H9 (cell line): ENCODE measurements at regions not wholly inside any gene's neighbourhood (a gene's known extent, or its start where the extent isn't known, plus 50 kb on each side); places are given as distances from the start of the nearest gene placed in this dataset.

Experiments
- DNase-seq: peaks from one replicate; pipeline ENCODE4 v3.0.0-alpha.2; 2017
- H2AFZ ChIP-seq: one replicate; pipeline ENCODE4 v1.6.1; 2013; ENCODE audit warnings: mild to moderate bottlenecking, low read length, control low read depth, moderate library complexity
- H2AK5ac ChIP-seq: 2 replicates; pipeline ENCODE4 v1.6.1; 2013; ENCODE audit warnings: low read length, control low read depth, mixed read lengths; ENCODE audit not compliant: insufficient read length
- H2BK120ac ChIP-seq: one replicate; pipeline ENCODE4 v1.6.1; 2013; ENCODE audit warnings: low read depth, mild to moderate bottlenecking, low read length, control low read depth, inconsistent platforms; ENCODE audit not compliant: poor library complexity, severe bottlenecking
- H2BK12ac ChIP-seq: 2 replicates; pipeline ENCODE4 v1.6.1; 2013; ENCODE audit warnings: low read length, control low read depth, mixed read lengths, low read depth; ENCODE audit not compliant: insufficient read length
- H2BK15ac ChIP-seq: 2 replicates; pipeline ENCODE4 v1.6.1; 2013; ENCODE audit warnings: low read depth, low read length, control low read depth
- H2BK20ac ChIP-seq: one replicate; pipeline ENCODE4 v1.6.1; 2013; ENCODE audit warnings: low read depth, mild to moderate bottlenecking, low read length, control low read depth, inconsistent platforms; ENCODE audit not compliant: poor library complexity, severe bottlenecking
- H2BK5ac ChIP-seq: 2 replicates; pipeline ENCODE4 v1.6.1; 2013; ENCODE audit warnings: low read length, control low read depth, mixed read lengths; ENCODE audit not compliant: insufficient read length
- H3K14ac ChIP-seq: 2 replicates; pipeline ENCODE4 v1.6.1; 2013; ENCODE audit warnings: low read length, control low read depth; ENCODE audit not compliant: insufficient read depth
- H3K18ac ChIP-seq: 2 replicates; pipeline ENCODE4 v1.6.1; 2013; ENCODE audit warnings: low read depth, mild to moderate bottlenecking, mixed read lengths, low read length, control low read depth; ENCODE audit not compliant: insufficient read length
- H3K23ac ChIP-seq: 2 replicates; pipeline ENCODE4 v1.6.1; 2013; ENCODE audit warnings: low read length, control low read depth, mixed read lengths, low read depth; ENCODE audit not compliant: insufficient read length
- H3K23me2 ChIP-seq: 2 replicates; pipeline ENCODE4 v1.6.1; 2013; ENCODE audit warnings: low read depth, mild to moderate bottlenecking, mixed read lengths, low read length, control low read depth; ENCODE audit not compliant: insufficient read length, poor library complexity, severe bottlenecking
- H3K27ac ChIP-seq: 2 replicates; pipeline ENCODE4 v1.5.1; 2013; ENCODE audit warnings: low read length, control low read depth, mixed read lengths, low read depth; ENCODE audit not compliant: insufficient read length
- H3K27me3 ChIP-seq: 2 replicates; pipeline ENCODE4 v1.6.1; 2013; ENCODE audit warnings: low read length, control low read depth, inconsistent platforms; ENCODE audit not compliant: insufficient read depth
- H3K4ac ChIP-seq: 2 replicates; pipeline ENCODE4 v1.6.1; 2013; ENCODE audit warnings: low read depth, mild to moderate bottlenecking, control low read depth, inconsistent platforms, low read length, moderate library complexity
- H3K4me1 ChIP-seq: 2 replicates; pipeline ENCODE4 v1.6.1; 2013; ENCODE audit warnings: low read length, control low read depth, inconsistent platforms; ENCODE audit not compliant: insufficient read depth
- H3K4me2 ChIP-seq: 2 replicates; pipeline ENCODE4 v1.6.1; 2013; ENCODE audit warnings: low read length, control low read depth, mixed read lengths; ENCODE audit not compliant: insufficient read length, insufficient read depth
- H3K56ac ChIP-seq: 2 replicates; pipeline ENCODE4 v1.6.1; 2013; ENCODE audit warnings: low read depth, mild to moderate bottlenecking, mixed read lengths, low read length, control low read depth; ENCODE audit not compliant: insufficient read length
- H3K79me1 ChIP-seq: 2 replicates; pipeline ENCODE4 v1.6.1; 2013; ENCODE audit warnings: low read depth, mild to moderate bottlenecking, moderate library complexity, low read length, control low read depth, inconsistent platforms; ENCODE audit not compliant: insufficient read depth, poor library complexity, severe bottlenecking
- H3K79me2 ChIP-seq: 2 replicates; pipeline ENCODE4 v1.6.1; 2013; ENCODE audit warnings: low read length, control low read depth, inconsistent platforms; ENCODE audit not compliant: insufficient read depth
- H3K9ac ChIP-seq: 2 replicates; pipeline ENCODE4 v1.6.1; 2013; ENCODE audit warnings: low read length, control low read depth, mixed read lengths; ENCODE audit not compliant: insufficient read length; ENCODE audit errors: extremely low read depth
- H3K9me3 ChIP-seq: one replicate; pipeline ENCODE4 v1.6.1; 2013; ENCODE audit warnings: low read depth, low read length, inconsistent platforms; ENCODE audit not compliant: control insufficient read depth
- H3T11ph ChIP-seq: one replicate; pipeline ENCODE4 v1.6.1; 2013; ENCODE audit warnings: mild to moderate bottlenecking, low read length, control low read depth, inconsistent platforms
- H4K20me1 ChIP-seq: one replicate; pipeline ENCODE4 v1.6.1; 2013; ENCODE audit not compliant: control insufficient read depth, insufficient read length, insufficient read depth
- H4K5ac ChIP-seq: 2 replicates; pipeline ENCODE4 v1.6.1; 2013; ENCODE audit warnings: low read depth, mild to moderate bottlenecking, mixed read lengths, low read length, control low read depth; ENCODE audit not compliant: insufficient read length
- H4K8ac ChIP-seq: replicated peaks from 2 replicates; pipeline ENCODE4 v1.6.1; 2013; ENCODE audit warnings: low read length, control low read depth, mixed read lengths, low read depth; ENCODE audit not compliant: insufficient read length
- H4K91ac ChIP-seq: 2 replicates; pipeline ENCODE4 v1.6.1; 2013; ENCODE audit warnings: low read depth, mild to moderate bottlenecking, moderate library complexity, mixed read lengths, low read length, control low read depth; ENCODE audit not compliant: insufficient read length
- H3K27ac Mint-ChIP-seq, 3 experiments: 2 replicates in 2 of 3; 3 replicates in 1 of 3; pipeline ENCODE4 v1.8.0; 2020 to 2021; ENCODE audit warnings: mixed read lengths in 3 of 3, mild to moderate bottlenecking in 1 of 3, moderate library complexity in 1 of 3
- H3K27me3 Mint-ChIP-seq: 2 replicates; pipeline ENCODE4 v1.8.0; 2021; ENCODE audit warnings: low read depth, mild to moderate bottlenecking, moderate library complexity, mixed read lengths
- H3K36me3 Mint-ChIP-seq, 3 experiments: 2 replicates in 2 of 3; 3 replicates in 1 of 3; pipeline ENCODE4 v1.8.0; 2020 to 2021; ENCODE audit warnings: low read depth in 3 of 3, mixed read lengths in 3 of 3; ENCODE audit not compliant: insufficient read depth in 1 of 3
- H3K4me1 Mint-ChIP-seq, 2 experiments: 2 replicates each; pipeline ENCODE4 v1.8.0; 2020; ENCODE audit warnings: mixed read lengths in 2 of 2
- H3K4me3 Mint-ChIP-seq, 2 experiments: 2 replicates in 1 of 2; 3 replicates in 1 of 2; pipeline ENCODE4 v1.8.0; 2020 to 2021; ENCODE audit warnings: mild to moderate bottlenecking in 2 of 2, mixed read lengths in 2 of 2, moderate library complexity in 1 of 2
- H3K9me3 Mint-ChIP-seq, 2 experiments: 2 replicates in 1 of 2; 3 replicates in 1 of 2; pipeline ENCODE4 v1.8.0; 2020; ENCODE audit warnings: mild to moderate bottlenecking in 2 of 2, mixed read lengths in 2 of 2, moderate library complexity in 1 of 2
- CTCF ChIP-seq: fragments of 200-600 bp; sonication (generic); conservative IDR thresholded peaks from 3 replicates; pipeline ENCODE4 v1.8.0; 2021; ENCODE audit warnings: antibody characterized with exemption, mild to moderate bottlenecking
- WGBS: extraction: QIAGEN DNeasy Blood & Tissue Kit; methylation state at CpG from one replicate; pipeline ENCODE4 v1.1.7; 2013; ENCODE audit warnings: missing lambda C conversion rate, low lambda C conversion rate, mixed read lengths; ENCODE audit not compliant: insufficient read length; ENCODE audit errors: extremely low coverage; 5-methylcytosine and 5-hydroxymethylcytosine counted together

GRCh38 chr20:60321601-60322000 is 363.4 kb downstream of the CDH26 start:
- Histone ChIP-seq H3K14ac (no peak overlapping the region), H3K56ac (no peak overlapping the region), H3K4me1 (no peaks in the 10 kb centered on the region), H3K9ac (no peak overlapping the region), H3K27ac (no peak overlapping the region), H3K23me2 (no peaks in the 10 kb centered on the region), H3K79me2 (no peaks in the 10 kb centered on the region), H2BK20ac (no peak overlapping the region), H2AFZ (no peak overlapping the region), H2AK5ac (no peak overlapping the region), H3K4me2 (no peak overlapping the region), H4K5ac (no peak overlapping the region), H2BK12ac (no peak overlapping the region), H4K91ac (no peak overlapping the region), H2BK5ac (no peak overlapping the region), H2BK120ac (no peak overlapping the region), H3T11ph (no peak overlapping the region), H3K79me1 (no peaks in the 10 kb centered on the region), H3K27me3 (no peaks in the 10 kb centered on the region), H4K8ac (no peak overlapping the region), H3K23ac (no peak overlapping the region), H3K18ac (no peak overlapping the region), H2BK15ac (no peak overlapping the region), H3K4ac (no peak overlapping the region), H3K9me3 (no peaks in the 10 kb centered on the region), H4K20me1 (no peaks in the 10 kb centered on the region)
- Mint-ChIP-seq H3K9me3 (peaks cover 2 to 10% of the 10 kb centered on the region in 2 experiments; a peak in 4 of 5 replicates), H3K4me3 (no peak overlapping the region), H3K36me3 (peaks cover 0 to 1% (median 0%) of the 10 kb centered on the region in 3 experiments; a peak in 1 of 7 replicates), H3K4me1 (no peaks in the 10 kb centered on the region), H3K27me3 (peaks cover 15% of the 10 kb centered on the region), H3K27ac (no peak overlapping the region)
- no peak for DNase-seq
- WGBS: no CpG with 5 or more reads among the region's 3 CpGs
- no peak for TF ChIP-seq CTCF
